NCI-H226 (cell line): ENCODE measurements at regions not wholly inside any gene's neighbourhood (a gene's known extent, or its start where the extent isn't known, plus 50 kb on each side); places are given as distances from the start of the nearest gene placed in this dataset.
"Not testable (repeated sequence)": the region's sequence is repeated elsewhere in the genome, so short reads cannot be mapped to it uniquely, and the experiment has no call there.

Experiments
- DNase-seq: peaks from one replicate; pipeline ENCODE4 v3.0.0-alpha.2; 2015

- DNase-seq: not testable (repeated sequence)
These were observed 215.0 kb downstream of the STIM2 start for GRCh38 chr4:27075603-27076002.

GRCh38 chr4:27078934-27079455, 218.4 kb downstream of the STIM2 start:
- DNase-seq: no peak

GRCh38 chr4:27081675-27082586, 221.3 kb downstream of the STIM2 start:
- no peak for DNase-seq

- no peak for DNase-seq
These were observed 222.1 kb downstream of the STIM2 start for GRCh38 chr4:27082776-27083175.

- no peak for DNase-seq
These were observed 224.2 kb downstream of the STIM2 start for GRCh38 chr4:27084685-27085361.

- DNase-seq: no peak
These were observed 224.8 kb downstream of the STIM2 start for GRCh38 chr4:27085396-27085795.

DNA sequence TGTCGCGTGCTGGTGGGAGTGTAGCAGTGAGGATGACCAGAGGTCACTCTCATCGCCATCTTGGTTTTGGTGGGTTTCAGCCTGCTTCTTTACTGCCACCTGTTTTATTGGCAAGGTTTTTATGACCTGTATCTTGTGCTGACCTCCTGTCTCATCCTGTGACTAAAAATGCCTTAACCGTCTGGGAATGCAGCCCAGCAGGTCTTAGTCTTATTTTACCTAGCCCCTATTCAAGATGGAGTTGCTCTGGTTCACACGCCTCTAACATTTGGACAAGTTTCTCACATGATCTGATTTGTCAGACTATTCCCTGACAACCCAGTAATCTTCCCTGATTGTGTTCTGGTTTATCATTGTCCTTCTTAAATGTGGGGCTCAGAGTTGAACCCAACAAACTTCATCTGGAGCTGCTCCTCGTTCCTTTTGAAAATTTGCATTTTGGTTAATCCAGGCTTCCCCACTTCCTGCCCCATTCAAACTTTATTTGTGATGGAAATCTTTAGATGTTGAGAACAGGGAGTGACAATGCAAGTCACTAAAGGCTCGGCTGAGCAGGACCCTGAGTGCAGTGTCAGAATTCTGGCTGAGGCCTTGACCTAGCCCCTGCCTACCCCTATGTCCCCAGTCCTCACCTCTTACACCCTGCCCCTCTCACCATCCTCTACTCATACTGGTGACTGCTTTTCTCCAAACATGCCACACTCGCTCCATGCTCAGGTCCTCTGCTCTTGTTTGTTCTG, 226.8 kb downstream of the STIM2 start:
- DNase-seq: no peak

GRCh38 chr4:27088491-27088890, 227.8 kb downstream of the STIM2 start:
- DNase-seq: no peak

- DNase-seq: no peak
These were observed 228.5 kb downstream of the STIM2 start for GRCh38 chr4:27089186-27089585.

- DNase-seq: no peak
These were observed 229.8 kb downstream of the STIM2 start for GRCh38 chr4:27090406-27090805.

DNA sequence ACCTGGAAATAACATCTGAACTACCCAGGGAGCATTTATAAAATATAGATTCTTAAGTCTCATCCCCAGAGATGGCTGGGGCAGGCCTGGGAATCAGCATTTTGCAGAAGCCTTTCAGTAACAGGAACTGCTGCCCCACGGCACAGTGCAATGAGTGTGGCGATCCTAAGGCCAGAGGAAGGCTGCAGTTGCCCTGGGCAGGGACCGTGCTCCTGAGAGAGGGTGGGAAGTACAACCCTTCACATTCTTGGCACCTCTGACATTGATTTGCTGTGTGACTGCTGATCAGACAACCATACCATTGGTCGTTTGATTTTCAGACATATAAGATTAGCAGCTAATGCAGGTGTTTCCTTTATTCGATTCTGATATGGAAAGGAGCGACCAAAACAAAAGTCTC, 233.6 kb downstream of the STIM2 start:
- DNase-seq: no peak

- no peak for DNase-seq
These were observed 234.1 kb downstream of the STIM2 start for GRCh38 chr4:27094783-27095182.

GRCh38 chr4:27096142-27096824, 235.6 kb downstream of the STIM2 start:
- DNase-seq: no peak

GRCh38 chr4:27098034-27098433, 237.4 kb downstream of the STIM2 start:
- no peak for DNase-seq

DNA sequence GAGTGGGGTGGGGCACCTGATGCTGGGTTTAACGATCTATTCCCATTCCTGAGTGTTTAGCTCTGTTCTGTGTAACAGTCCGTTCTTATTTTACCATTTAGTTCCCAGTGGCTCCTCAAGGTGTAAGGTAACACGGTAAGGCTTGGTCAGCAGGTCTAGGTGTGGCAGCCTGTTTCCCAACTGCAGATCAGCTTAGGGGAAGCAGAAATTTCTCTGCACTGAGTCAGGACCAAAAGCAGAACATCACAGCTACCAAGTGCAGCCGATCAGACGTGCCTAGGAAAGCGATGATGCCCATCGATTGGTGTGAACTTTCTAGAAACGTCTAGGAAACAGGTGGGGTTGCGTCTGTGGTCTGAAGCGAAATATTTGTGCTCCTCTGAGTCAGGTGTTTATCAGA, 240.1 kb downstream of the STIM2 start:
- DNase-seq: no peak

DNA sequence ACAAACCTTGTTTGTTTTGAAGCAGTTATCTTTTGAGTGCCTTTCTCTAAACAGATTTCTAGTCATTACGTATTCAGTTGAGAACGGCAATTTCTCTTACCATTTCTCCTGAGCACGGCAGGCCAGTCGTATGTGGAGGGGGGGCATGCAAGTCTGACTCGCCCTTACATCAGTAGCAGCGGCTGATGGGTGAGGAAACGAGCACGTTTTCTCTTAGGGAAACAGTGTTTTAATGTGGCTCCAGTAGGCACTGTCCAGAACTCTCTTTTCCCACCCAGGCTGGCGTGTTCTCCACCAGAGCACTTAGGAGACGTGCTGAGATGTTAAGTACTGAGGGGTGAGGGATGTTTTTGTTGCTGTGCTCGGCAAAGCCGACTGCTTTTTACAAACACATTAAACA, 240.5 kb downstream of the STIM2 start:
- DNase-seq: no peak

GRCh38 chr4:27101561-27101960, 240.9 kb downstream of the STIM2 start:
- DNase-seq: no peak

GRCh38 chr4:27111627-27112026, 251.0 kb downstream of the STIM2 start:
- DNase-seq: no peak

DNA sequence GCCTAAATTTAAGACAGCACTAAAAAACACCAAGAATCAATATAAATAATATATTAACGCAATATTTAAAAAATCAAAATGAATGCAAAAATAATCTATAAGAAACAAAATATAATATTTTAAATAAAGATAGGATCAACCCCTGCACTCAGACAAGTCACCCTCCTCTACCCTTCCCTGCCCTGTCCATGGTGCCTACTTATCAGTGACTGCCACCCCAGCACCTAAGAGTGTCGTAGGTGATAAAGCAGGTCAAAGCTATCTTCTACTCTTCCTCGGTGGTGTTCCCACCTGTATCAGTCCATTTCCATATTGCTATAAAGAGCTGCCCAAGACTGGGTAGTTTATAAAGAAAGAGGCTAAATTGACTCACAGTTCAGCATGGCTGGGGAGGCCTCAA, 251.9 kb downstream of the STIM2 start:
- DNase-seq: no peak

DNA sequence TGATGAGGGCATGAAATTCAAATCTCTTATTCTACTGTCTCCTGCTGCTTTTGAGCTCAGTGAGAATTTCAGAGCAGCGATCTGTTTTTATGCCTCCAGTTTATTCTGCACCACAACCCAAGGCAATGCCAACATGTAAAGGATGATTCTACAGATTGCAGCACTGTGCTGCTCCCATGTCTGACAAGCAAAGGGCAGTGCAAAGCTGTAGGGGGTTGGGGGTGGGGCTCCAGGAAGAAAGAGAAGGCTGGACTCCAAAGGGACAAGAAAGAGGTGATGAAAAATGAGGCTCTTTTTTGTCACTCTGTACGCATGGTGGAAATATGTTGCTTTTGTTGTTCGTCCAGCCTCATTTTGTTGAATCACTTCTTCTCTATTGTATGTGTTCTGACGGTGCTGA, 254.6 kb downstream of the STIM2 start:
- no peak for DNase-seq

- no peak for DNase-seq
These were observed 256.8 kb downstream of the STIM2 start for GRCh38 chr4:27117453-27117852.

DNA sequence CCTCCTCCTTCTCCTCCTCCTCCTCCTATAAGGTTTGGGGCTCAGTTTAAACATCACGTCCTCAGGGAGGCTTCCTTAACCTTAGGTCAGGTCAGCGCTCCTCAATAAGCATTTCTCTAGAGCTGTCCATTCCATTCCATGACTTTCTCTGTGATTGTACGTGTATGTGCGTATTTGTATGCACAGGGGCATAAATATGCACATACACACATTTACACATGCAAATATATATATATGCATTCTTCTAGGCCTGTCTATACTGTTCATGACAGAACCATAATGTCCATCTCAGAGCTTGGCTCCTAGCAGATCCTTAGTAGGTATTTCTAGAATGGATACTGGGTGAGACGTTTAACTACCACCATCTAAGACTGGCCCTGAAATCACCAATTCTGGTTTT, 258.6 kb downstream of the STIM2 start:
- no peak for DNase-seq

GRCh38 chr4:27121830-27122229, 261.2 kb downstream of the STIM2 start:
- DNase-seq: no peak
